Neural cell (in vitro differentiated cells): ENCODE measurements at regions not wholly inside any gene's neighbourhood (a gene's known extent, or its start where the extent isn't known, plus 50 kb on each side); places are given as distances from the start of the nearest gene placed in this dataset.

Experiments
- CTCF ChIP-seq: fragments of 450-650 bp; IDR thresholded peaks from 2 replicates; pipeline ENCODE4 v1.5.1; 2014; ENCODE audit warnings: antibody characterized with exemption, mild to moderate bottlenecking, moderate library complexity; ENCODE audit not compliant: poor library complexity, severe bottlenecking
- RAD21 ChIP-seq: fragments of 450-650 bp; conservative IDR thresholded peaks from 2 replicates; pipeline ENCODE4 v1.6.1; 2014; ENCODE audit warnings: antibody characterized with exemption, mild to moderate bottlenecking, moderate library complexity
- REST ChIP-seq: IDR thresholded peaks from 2 replicates; pipeline ENCODE4 v1.6.1; 2012; ENCODE audit warnings: borderline replicate concordance
- TAF1 ChIP-seq: IDR thresholded peaks from 2 replicates; pipeline ENCODE4 v1.6.1; 2012; ENCODE audit warnings: low read depth

GRCh38 chr6:1103945-1104623 lies 207.8 kb upstream of the FOXQ1 start:
- no peak for TF ChIP-seq CTCF
- no peak for TF ChIP-seq REST
- no peak for TF ChIP-seq RAD21
- no peak for TF ChIP-seq TAF1
